ENCODE measurements at regions not wholly inside any gene's neighbourhood (a gene's known extent, or its start where the extent isn't known, plus 50 kb on each side); places are given as distances from the start of the nearest gene placed in this dataset.
"Not testable (repeated sequence)": the region's sequence is repeated elsewhere in the genome, so short reads cannot be mapped to it uniquely, and the experiment has no call there.

DNA sequence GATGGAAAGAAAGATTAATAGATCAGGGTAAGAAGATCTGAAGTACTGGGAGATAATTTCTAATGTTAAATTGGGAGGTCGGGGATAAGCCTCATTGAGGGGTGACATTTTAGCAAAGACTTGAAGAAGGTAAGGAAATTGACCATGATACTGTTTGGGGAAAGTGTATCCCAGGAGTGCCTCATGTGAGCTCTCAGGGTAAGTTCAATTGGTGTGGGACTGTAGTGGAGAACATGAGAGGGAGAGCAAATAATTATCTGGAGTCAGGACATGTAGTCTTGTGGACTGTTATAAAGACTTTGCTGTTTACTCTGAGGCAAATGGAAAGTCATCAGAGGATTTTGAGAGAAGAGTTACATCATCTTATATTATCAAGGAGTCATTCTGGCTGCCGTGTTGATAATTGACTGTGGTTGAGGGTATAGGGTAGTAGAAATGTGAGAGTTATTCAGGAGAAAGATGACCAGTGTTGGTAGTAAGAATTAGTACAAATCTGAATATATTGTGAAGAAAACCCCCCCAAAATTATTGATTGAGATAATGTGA is 624.4 kb downstream of the ADCYAP1 start:
- H3K4me3 ChIP-seq, result no peak overlapping the region
- H3K27ac ChIP-seq, result no peak overlapping the region
- TF ChIP-seq, protein P1, sequence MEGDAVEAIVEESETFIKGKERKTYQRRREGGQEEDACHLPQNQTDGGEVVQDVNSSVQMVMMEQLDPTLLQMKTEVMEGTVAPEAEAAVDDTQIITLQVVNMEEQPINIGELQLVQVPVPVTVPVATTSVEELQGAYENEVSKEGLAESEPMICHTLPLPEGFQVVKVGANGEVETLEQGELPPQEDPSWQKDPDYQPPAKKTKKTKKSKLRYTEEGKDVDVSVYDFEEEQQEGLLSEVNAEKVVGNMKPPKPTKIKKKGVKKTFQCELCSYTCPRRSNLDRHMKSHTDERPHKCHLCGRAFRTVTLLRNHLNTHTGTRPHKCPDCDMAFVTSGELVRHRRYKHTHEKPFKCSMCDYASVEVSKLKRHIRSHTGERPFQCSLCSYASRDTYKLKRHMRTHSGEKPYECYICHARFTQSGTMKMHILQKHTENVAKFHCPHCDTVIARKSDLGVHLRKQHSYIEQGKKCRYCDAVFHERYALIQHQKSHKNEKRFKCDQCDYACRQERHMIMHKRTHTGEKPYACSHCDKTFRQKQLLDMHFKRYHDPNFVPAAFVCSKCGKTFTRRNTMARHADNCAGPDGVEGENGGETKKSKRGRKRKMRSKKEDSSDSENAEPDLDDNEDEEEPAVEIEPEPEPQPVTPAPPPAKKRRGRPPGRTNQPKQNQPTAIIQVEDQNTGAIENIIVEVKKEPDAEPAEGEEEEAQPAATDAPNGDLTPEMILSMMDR (IDR thresholded peaks at IDR 0.05), result no peak
- no peak for DNase-seq (ENCODE audit: low spot score)

DNA sequence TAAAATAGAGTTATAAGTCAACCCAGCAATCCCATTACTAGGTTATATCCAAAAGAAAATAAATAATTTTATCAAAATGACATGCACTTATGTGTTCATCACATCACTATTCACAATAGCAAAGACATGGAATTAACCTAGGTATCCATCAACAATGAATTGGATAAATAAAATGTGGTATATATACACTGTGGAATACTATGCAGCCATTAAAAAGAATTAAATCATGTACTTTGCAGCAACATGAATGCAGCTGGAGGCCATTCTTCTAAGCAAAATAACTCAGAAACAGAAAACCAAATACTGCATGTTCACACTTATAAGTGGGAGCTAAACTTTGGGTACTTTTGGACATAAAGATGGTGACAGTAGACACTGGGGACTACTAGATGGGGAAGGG is 626.0 kb downstream of the ADCYAP1 start:
- no peak overlapping the region for H3K27ac ChIP-seq
- TF ChIP-seq, protein P1 (IDR thresholded peaks at IDR 0.05), result no peak
- no peak overlapping the region for H3K4me3 ChIP-seq
- DNase-seq (ENCODE audit: low spot score), result no peak

DNA sequence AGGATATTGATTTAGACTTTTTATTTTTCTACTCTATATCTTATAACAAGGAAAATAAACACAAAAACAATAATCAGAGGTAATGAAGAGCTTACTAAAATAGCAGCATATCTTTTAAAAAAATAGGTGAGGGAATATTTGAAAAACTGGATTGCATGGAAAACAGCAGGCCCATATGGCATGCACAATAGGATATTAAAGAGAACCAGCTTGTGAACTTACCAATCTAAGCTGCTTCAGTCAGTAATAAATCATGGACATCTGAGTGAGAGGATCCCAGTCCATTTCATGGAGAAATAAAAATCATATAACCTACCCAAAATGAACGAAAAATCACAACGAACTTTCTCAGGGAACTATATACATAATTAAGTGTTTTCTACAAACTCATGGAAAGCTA is 634.6 kb downstream of the ADCYAP1 start:
- no peak overlapping the region for H3K4me3 ChIP-seq
- no peak overlapping the region for H3K27ac ChIP-seq
- DNase-seq (ENCODE audit: low spot score), result no peak
- TF ChIP-seq, protein P1 (IDR thresholded peaks at IDR 0.05), result no peak

DNA sequence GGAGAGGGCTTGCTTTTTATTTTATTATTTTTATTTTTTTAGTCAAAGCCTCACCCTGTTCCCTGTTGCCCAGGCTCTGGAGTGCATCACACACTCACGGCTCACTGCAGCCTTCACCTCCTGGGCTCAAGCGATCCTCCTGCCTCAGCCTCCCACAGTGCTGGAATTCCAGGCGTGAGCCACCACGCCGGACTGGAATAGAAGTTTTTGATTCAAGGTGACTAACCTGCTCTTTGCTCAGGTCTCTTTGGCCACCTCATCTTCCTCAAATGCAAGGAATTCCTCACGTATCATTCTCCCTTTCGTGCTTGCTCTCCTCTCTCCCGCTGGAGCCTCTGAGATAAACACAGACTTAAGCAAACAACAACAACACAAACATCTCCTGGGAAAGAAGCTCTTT is 636.8 kb downstream of the ADCYAP1 start:
- no peak overlapping the region for H3K27ac ChIP-seq
- DNase-seq (ENCODE audit: low spot score), result no peak
- TF ChIP-seq, protein P1 (IDR thresholded peaks at IDR 0.05), result no peak
- H3K4me3 ChIP-seq, result no peak overlapping the region

DNA sequence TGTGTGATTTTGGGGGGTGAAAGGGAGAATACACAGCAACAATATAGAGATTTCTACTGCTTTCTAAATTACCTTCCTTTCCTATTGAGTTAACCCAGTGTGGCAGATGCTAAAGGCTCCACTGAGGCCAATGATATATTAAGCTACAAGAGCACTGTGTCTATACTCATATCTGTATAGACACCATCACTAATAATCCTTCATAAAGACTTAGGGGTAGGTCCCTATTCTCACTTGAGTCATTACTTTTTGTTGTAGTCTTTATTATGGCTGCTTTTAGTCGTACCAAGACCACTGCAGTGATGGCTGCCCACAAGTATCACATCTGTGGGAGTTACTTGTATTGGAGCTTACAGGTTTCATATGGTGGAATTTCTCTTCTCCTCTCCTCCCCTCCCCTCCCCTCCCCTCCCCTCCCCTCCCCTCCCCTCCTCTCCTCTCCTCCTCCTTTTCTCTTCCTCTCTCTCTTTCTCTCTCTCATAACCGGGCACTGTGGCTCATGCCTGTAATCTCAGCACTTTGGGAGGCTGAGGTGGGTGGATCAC is 637.6 kb downstream of the ADCYAP1 start:
- Histone ChIP-seq H3K27ac (no peak overlapping the region), H3K4me3 (no peak overlapping the region)
- no peak for DNase-seq (ENCODE audit: low spot score)
- TF ChIP-seq, protein P1 (IDR thresholded peaks at IDR 0.05), result no peak

DNA sequence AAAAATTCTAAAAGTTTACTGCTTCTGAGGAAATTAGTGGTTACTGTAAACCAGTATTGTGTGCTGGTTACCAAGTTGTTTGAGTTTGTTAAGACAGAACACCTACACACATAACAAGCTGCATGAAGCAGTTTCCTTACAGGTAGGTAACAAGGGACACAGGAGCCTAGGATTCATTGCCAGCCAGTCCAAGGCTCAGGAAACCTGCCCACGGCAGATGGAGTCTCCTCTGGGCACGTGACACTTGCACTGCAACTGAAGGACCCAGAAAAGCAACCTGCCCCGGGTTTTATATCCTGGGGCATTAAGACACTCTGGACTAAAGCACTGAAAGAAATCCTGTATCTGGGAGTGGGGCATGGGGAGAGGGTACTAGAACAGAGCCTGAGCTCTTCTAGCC is 639.3 kb downstream of the ADCYAP1 start:
- no peak overlapping the region for H3K4me3 ChIP-seq
- TF ChIP-seq, protein P1 (IDR thresholded peaks at IDR 0.05), result no peak
- no peak overlapping the region for H3K27ac ChIP-seq
- no peak for DNase-seq (ENCODE audit: low spot score)

DNA sequence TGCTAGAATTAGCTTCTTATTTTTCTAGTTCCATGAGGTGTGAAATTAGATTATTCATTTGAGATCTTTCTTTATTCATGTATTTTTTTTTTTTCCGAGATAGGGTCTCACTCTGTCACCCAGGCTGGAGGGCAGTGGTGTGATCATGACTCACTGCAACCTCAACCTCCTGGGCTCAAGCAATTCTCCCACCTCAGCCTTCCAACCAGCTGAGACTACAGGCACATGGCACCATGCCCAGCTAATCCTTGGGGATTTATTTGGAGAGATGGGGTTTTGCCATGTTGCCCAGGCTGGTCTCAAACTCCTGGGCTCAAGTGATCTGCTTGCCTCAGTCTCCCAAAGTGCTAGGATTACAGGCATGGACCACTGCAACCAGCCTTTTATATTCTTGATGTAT is 653.0 kb downstream of the ADCYAP1 start:
- not testable (repeated sequence) for H3K27ac ChIP-seq; DNase-seq (ENCODE audit: low spot score); H3K4me3 ChIP-seq
